Stimulated activated CD8-positive, alpha-beta memory T cell treated with anti-CD3 and anti-CD28 coated beads, Interleukin-12 subunit alpha, Interleukin-12 subunit beta, amount 100 ng/mL, for 1 hour (primary cell): ENCODE measurements at regions not wholly inside any gene's neighbourhood (a gene's known extent, or its start where the extent isn't known, plus 50 kb on each side); places are given as distances from the start of the nearest gene placed in this dataset.

ENCODE experiments used
- DNase-seq: peaks from one replicate; pipeline ENCODE4 v3.0.0-alpha.2; 2020; ENCODE audit warnings: low read depth

- DNase-seq, result no peak
Measured at GRCh38 chr4:89422441-89422990, 114.9 kb upstream of the GPRIN3 start.

GRCh38 chr4:89420507-89420906, 112.9 kb upstream of the GPRIN3 start:
- no peak for DNase-seq

- DNase-seq, result no peak
Measured at GRCh38 chr4:89419111-89419695, 111.6 kb upstream of the GPRIN3 start.

- no peak for DNase-seq
Measured at GRCh38 chr4:89416960-89417359, 109.4 kb upstream of the GPRIN3 start.

- no peak for DNase-seq
Measured at GRCh38 chr4:89413518-89413917, 105.9 kb upstream of the GPRIN3 start.

GRCh38 chr4:89411539-89412309, 104.1 kb upstream of the GPRIN3 start:
- DNase-seq, result no peak

- DNase-seq, result no peak
Measured at GRCh38 chr4:89410687-89411086, 103.1 kb upstream of the GPRIN3 start.

GRCh38 chr4:89404530-89404929, 96.9 kb upstream of the GPRIN3 start:
- DNase-seq, result no peak

- no peak for DNase-seq
Measured at GRCh38 chr4:89403826-89404225, 96.2 kb upstream of the GPRIN3 start.

GRCh38 chr4:89400287-89401035, 92.9 kb upstream of the GPRIN3 start:
- no peak for DNase-seq

GRCh38 chr4:89398644-89399043, 91.0 kb upstream of the GPRIN3 start:
- DNase-seq, result no peak

- DNase-seq, result no peak
Measured at GRCh38 chr4:89398146-89398545, 90.5 kb upstream of the GPRIN3 start.

GRCh38 chr4:89397441-89397840, 89.8 kb upstream of the GPRIN3 start:
- DNase-seq, result no peak

- no peak for DNase-seq
Measured at GRCh38 chr4:89382439-89382838, 74.8 kb upstream of the GPRIN3 start.

GRCh38 chr4:89380980-89381379, 73.4 kb upstream of the GPRIN3 start:
- DNase-seq, result no peak

GRCh38 chr4:89379511-89380044, 72.0 kb upstream of the GPRIN3 start:
- no peak for DNase-seq

- DNase-seq, result no peak
Measured at GRCh38 chr4:89373394-89373793, 65.8 kb upstream of the GPRIN3 start.

GRCh38 chr4:89371614-89372013, 64.0 kb upstream of the GPRIN3 start:
- DNase-seq, result no peak

GRCh38 chr4:89369581-89369980, 62.0 kb upstream of the GPRIN3 start:
- no peak for DNase-seq

GRCh38 chr4:89368861-89369260, 61.3 kb upstream of the GPRIN3 start:
- no peak for DNase-seq

GRCh38 chr4:89365776-89366175, 58.2 kb upstream of the GPRIN3 start:
- DNase-seq, result no peak

GRCh38 chr4:89365375-89365774, 57.8 kb upstream of the GPRIN3 start:
- no peak for DNase-seq

GRCh38 chr4:89364541-89364940, 56.9 kb upstream of the GPRIN3 start:
- DNase-seq, result no peak
